ENCODE measurements at regions not wholly inside any gene's neighbourhood (a gene's known extent, or its start where the extent isn't known, plus 50 kb on each side); places are given as distances from the start of the nearest gene placed in this dataset.

DNA sequence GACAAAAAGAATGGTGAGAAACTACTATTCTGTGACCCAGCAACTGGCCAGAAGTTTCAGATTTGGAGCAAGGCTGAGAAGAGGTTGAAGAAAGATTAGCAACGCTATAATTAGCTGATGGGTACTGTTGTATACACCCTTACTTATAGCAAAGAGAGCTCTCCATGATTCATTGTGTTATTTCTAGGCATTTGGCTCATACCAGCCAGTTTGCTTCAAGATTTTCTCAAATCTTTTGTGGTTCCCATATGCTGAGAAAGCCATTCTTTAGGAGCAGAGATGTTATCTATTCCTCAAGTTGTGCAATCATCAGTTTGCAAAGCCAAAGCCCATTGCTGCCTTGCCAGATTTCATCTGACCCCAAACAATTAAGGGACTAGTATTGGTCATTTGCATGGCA is 179.4 kb downstream of the ETS1 start:
- no peak for DNase-seq

DNA sequence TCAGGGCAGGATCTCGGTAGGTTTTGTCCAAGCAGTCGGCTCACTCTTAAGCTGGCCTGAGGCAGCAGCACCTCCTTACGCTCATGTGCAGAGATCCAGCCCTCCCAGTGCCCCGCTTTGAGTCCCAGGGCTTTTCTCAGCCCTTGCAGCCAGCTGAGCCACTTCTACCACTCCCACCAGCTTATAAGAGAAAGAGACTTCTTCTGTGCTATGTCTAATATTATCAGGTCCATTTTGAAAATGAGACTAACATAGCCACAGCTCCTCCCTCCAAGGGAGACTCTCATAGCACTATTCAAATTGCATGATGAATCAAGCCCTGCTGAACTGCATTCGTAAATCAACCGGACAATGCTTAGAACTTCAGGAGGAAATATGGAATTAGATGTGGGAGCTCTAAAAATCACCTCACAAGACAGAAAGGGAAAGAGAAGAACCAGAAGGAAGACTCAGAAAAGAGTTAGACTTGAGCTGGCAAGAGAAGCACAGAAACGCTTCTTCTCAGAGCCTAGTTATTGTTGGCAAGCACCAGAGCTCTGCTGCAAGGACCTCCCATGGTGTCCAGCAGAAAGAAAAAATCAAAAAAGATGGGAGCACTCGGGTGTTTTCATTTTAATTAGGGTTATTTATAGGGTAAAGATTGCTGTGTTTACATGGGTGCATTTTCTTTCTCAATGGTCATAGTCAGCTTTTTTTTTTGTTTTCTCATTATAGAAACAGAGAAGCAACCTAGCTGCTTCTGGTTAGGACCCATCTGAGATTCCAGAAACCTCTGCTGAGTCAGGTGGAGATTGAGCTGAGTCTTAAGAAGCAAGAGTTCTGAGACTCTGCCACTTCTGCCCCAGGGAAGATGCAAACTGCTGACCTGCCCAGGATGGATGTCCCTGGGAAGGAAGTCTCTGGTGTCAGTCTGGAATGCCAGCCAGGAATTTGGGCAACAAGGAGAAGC is 181.4 kb downstream of the ETS1 start:
- no peak for DNase-seq

DNA sequence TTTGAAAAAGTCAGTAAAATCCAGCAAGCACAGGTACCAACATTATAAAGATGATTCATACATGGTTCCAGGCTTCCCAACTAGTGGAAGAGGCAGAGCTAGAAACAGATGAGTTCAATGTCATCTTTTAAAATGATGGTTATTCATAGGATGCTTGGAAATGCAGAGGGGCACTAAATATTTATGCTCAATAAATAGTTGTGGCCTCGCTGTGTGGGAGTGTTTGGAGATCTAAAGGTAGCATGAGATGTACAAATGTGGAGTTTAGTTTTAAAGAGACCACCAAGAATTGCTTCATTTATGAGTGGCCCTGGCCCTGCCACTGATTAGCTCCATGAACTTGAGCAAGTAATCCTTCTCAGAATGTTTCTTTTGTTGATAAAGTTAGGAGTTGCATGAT is 182.2 kb downstream of the ETS1 start:
- no peak for DNase-seq

DNA sequence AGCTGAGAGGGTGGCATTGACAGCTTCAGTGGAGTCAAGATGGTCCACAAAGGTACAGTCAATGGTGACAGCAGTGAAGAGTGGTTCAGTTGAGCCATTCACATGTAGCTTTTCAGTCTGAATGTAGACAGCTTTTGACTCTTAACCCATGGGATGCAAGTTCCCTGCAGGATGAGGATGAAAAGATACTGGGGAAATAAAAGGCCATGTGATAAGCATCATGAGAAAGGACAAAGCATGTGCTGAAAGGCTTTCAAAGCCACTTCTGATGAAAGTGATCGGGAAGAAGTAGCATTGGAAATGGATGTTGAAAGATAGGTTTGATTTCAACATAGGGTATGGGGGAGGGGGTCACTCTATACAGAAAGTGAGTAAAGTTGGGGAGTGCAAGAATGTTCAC is 182.9 kb downstream of the ETS1 start:
- no peak for DNase-seq

DNA sequence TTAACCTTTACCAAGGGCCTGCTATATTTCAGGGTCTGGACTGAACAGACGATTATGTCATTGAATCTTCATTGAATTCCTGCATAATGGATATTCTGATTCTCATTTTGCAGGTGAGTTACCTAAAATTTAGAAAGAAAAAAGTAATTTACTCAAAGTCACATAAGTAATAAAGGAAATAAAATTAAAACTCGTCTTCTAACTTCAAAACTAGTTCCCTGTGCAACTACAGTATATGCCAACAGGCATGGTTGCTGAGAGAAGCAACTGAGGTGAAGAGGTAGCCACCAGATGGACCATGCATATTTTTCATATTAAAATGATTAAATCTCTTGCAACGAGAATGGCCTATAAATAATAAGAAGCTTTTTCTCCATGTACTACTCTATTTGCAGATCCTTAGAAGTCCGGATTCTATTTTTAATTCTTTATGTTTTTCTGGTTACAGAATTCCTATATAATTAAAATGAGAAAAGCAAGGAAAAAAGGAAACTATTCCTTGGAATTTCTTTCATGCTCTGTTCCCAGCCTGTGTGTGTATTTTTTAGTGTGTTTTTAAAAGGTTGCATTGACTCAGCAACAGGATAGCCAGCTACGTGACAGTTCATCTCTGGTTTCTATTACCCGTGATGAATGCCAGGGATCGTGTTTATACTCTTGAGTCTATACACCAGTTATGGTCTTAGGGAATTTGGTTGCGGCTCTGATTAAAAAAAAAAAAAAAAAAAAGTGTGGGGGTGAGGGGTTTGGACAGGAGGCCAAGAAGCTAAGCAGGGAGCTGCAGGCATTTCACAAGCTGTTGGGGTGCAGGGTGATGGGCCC is 186.8 kb downstream of the ETS1 start:
- DNase-seq = no peak

DNA sequence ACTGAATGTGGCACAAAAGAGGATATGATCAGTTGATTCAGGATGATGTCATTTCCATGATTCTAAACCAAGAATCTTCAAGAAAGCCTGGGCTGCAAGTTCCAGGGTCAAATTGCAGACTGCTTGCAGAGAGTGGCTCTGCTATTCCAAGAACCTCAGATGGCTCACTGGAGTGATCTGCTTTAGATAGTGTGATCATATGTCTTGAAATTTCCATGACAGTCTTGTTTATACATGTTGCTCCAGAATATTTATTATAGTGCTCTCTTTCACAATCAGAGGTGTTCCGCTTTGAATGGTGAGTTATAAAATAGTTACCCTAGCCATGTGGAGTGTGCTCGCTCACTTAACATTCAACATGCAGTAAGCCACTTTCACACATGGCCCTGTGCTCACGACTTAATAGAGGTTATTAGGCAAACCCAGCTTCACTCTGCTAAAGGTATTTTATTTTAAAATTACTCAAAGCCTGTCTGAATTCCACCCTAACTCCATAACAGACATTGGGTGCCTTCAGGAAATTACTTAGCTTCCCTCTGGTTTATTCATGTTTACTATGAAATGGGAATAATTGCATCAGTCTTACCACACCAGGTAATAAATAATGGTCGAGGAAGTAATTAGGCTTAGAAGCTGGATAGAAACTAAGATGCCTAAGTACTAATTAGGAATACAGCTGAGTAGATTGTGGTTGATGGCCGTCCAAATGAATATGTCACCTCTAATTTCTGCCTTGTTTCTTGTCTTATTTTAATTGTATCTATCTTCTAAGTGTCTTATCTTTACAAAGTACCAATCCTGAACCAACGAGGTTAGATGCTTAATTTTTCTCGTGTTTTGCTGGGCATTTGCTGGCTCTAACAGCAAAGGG is 187.9 kb downstream of the ETS1 start:
- DNase-seq = no peak

DNA sequence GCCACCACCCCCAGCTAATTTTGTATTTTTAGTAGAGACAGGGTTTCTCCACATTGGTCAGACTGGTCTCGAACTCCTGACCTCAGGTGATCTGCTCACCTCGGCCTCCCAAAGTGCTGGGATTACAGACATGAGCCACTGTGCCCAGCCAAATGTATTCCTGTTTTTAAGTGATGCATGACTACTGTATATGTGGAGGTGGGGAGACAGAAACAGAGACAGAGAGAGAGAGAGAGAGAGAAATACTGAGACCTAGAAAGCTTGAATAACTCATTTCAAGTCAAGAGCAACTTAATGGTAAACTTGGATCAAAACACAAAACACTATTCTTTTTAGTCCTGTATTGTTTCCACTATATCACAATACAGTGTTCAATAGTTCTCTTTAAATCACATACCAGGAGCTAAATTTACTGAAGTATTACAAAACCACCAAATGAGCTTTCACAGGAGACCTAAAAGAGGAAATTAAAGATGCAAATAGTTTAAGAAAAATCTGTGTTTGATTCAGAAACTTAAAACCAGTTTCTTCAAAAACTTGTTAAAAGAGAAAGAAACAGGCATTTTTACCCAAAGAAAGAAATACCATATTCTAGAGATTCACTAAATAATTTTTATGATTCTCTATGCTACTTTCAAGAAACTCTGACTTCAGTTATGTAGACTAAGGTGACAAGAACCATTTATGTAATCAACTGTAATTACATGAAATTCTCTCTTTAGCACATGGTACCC is 188.7 kb downstream of the ETS1 start:
- DNase-seq = no peak

DNA sequence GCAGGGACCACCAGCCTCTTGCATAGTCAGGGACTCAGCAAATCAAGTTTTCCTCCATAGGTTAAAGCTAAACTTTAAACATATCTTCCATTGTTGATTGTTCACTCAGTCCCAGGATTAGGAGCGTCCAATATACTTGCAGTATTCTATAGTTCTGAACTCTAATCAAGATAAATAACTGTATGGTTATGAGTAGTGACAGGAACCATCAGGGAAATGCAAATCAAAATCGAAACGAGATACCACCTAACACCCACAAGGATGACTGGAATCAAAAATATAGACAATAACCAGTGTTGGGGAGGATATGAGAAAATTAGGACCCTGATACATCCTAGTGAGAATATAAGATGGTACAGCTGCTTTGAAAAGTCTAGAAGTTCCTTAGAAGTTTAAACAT is 190.0 kb downstream of the ETS1 start:
- DNase-seq = no peak

DNA sequence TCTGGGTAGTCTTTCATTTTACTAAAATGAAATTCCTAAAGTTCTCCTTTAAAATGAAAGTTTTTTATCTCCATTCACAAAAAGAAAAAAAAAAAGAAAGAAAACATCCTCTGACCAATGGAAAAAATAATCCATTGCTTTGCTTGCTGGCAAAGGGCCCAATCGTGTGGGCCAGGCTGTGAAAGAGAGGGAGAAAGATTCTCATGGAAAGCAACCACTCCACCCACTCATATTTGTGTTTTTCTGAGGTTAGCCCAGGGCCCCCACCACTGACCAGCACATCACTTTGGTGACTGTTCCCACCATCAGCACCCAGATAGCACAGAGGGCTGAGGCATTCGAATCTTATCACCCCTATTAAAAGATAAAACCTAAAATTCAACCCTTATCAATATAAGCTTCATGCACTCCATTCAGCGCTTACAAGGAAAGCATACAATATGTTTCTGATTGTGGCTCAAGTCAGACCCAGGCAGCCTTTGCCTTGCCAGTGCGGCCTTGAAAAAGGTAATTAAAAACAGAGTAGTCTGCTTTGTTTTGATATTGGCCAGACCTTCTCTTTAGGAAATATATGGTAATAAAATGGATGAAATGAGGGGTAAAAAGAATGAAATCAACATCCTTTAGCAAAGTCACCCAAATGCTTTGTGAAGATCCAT is 192.8 kb downstream of the ETS1 start:
- DNase-seq = no peak

DNA sequence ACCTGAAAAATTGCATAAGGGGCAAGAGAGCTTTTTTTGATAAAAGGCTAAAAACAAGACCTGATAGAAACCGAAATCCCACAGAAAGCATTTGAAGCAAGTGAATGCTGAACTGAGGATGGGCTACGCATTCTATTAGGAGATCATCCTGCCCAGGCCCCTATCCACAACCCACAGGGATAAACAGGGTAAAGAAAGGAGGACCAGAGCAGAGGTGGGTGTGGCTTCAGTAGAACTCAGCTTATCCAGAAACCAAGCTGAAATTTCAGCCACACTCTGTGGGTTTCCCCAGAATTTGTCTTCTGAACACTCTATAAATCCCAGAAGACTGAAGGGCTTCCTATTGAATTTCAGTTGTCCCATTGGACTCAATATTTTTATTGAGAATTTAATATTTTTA is 195.1 kb downstream of the ETS1 start:
- DNase-seq = no peak

DNA sequence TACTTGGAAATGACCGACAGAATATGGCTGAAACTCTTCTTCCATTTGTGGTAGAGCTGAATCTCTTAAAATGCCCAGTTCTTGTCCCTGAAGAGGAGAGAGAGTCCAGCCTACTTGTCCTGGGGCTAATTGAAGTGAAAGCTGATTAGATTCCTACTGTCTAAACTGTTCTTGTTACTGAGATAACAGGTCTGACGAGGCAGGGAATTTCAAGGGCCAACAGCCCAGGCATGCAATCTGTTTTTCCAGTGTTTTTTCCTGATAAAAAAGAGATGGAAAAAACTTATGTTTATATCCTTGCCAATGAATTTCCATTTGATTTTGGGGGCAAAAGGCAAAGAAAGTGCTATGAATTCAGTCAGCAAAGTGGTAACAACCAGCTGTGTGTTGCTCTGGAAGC is 195.5 kb downstream of the ETS1 start:
- no peak for DNase-seq

DNA sequence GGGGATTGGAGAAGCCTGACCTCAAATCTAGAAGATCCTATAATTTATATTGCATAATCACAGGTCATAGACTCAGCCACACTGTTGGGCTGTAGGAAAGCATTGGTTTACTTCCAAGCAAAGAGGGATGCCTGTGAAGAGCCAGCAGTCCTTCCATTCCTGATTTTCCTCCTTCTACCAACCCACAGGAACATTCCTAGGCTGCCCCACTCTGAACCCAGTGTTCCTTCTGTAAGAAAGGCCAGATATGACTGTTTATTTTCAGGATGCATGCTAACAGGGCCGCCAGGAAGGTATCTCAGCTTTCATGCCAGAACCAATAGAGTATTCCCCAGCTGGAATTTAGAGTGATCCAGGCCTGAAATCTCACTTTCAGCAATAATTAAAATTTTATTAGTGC is 197.1 kb downstream of the ETS1 start:
- DNase-seq = no peak

DNA sequence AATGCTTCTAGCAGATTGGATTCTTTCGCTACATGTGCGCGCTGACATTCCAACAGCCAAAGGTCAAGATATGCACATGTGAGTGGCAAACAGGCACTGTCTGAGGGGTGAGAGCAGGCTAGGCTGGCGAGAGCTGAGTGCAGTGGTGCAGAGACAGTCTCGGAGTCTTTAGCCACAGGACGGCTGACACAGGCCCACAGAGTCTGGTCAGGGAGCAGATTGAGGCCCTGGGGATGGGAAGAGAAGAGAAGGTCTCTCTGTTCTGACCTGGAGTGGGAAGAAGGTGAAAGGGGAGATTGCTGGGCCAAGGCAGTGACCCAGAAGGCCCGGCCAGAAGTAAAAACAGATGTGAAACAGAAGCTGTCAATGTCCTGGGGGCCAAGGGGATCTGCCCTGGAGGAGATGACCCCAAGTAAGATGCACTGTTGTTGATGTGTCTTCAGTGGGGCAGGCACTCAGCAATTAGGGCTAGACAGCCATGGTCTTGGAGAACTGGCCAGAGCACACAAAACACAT is 197.8 kb downstream of the ETS1 start:
- no peak for DNase-seq

DNA sequence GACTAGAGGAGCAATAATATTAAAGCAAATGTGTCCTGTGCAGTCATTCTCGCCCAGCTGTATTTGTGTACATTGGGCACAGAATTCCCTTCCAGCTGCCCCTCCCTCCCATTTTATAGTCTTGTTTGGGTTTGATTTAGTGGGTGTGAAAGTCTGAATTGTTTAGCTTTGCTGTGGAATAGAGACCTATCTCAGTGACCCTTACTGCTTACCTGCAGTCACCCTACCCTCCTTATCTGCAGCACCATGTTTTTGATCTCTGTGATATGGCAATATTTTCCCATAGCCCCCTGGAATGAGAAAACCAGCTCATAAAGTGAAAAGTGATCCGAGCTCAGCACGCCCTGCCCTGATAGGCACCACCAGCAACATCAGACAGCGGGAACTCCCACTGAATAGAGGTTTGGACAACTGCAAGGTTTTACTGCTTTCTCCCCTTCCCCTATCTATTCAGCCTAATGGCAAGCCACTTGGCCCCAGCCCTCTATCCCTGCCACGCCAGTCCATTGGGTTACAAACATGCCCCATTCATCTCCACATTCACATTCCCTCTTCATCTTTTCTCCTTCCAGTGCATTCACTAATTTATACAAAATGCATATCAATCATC is 199.0 kb downstream of the ETS1 start:
- no peak for DNase-seq

DNA sequence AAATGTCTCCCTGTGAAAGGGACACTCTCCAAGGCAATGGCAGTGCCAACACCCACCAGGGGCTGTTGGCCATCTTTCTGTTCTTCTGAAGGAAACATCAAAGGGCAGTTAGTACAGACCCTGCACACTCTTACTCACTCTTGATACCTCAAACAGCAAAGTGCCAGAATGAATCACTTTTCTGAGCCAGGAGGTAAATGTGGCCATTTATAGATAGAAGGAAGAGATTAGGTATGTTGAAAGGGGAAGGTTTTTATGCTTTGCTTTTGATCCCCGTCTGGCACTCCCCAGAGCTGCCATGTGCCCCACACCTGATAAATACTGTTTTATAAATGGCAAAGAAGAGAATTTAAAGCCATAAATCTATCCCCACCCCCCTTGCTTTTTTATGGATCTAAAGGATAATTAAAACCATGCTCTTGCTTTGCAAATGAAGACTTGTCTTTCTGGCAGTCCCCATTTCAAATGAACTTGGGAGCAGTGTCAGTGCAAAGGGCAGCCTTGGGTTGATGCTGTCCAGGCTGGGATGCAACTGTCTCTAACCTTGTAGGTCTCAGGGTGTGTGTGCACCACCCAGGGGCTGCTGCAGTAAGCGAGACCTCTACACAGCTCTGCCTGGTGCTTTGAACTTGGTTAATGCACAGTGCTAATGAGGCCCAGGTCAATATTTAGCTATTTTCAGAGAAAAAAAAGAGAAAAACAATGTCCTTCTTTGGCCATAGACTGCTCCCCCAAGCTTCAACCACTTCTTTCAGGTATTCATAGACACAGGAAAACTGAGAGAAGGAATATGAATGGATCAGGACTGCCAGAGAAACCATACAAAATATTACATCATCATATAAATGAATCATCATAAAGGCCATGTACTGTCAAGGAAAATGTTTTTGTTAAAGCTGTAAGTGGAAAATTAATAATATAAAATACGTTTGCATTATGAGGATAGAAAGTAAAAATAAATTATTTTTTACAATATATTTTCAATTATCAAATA is 207.5 kb downstream of the ETS1 start:
- DNase-seq = no peak

DNA sequence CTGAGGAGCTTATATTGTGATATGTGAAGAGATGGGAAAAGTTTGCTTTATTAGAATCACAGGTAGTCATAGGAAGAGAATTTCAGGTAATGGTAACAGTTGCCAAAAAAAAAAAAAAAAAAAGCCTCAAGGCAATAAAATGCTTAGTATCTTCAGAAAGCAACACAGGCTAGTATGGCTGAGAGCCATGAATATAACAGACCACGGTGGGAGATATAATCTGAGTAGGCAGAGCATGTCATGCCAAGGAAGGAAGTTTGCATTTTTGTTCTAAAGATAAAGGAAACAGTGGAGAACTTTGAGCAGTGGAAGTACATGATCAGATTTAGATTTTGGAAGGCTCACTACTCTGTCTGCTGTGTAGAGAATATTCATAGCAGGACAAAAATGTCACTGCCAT is 211.4 kb downstream of the ETS1 start:
- peak; percentile 62 for DNase-seq

DNA sequence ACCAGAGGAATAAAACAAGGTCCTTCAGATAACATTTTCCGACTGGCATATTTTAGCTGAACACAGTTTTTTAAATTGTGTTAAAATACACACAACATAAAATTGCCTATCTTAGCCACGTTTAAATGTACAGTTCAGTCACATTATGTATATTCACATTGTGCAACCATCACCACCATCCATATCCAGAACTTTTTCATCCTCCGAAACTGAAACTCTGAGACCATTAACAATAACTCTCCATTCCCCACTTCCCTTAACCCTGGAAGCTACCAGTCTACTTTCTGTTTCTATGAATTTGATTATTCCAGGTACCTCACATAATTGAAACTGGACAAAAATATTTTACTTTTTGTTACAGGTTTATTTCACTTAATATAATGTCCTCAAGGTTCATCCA is 213.3 kb downstream of the ETS1 start:
- DNase-seq = no peak

DNA sequence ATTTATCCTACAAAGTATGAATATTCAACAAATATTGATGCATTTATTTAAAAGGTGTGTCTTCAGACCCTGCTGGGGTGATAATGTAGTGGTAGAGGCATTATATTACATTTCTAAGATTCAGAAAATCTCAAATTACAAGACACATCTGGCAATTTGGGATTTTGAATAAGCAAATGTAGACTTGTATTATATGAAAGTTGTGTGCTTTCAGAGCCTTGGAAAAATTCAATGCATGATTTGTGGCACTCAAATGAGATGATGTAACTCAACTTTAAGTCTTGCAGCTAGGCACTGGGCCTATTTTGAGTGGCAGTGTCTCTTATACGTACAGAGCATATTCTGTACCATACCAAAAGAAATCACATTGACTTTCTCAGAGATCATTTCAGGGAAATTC is 214.4 kb downstream of the ETS1 start:
- no peak for DNase-seq

DNA sequence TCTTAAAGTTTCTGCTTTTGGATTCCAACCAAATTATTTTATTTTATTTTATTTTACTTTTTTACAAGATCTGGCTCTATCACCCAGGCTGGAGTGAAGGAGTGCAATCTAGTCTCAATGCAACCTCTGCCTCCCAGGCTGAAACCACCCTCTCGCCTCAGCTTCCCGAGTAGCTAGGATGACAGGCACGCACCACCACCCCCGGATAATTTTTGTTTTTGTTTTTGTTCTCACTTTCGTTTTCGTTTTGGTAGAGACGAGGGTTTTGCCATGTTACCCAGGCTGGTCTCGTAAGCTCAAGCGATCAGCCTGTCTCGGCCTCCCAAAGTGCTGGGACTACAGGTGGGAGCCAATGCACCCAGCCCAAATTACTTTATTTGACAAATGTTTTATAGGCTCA is 219.8 kb downstream of the ETS1 start:
- DNase-seq = no peak

DNA sequence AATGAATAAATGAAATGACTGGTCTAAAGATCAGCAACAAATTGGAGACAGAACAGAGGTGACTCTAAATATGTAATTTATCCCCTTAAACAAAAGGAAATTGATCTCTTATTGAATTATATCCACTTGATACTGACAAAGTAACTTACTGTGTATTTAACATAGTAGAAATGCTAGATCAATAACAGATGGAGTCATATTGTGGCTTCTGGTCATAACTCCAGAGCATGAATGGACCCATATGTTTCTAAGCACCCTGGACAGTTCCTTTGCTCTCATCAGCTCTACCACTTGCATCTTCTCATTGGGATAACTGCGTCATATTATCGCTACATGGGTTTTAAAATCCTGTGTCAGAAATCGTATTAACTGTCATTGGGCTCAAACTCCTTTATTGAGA is 222.3 kb downstream of the ETS1 start:
- peak; percentile 27 for DNase-seq
